NCI-H524 treated with DMSO at 0.1 percent for 48 hours (cell line): ENCODE measurements at regions not wholly inside any gene's neighbourhood (a gene's known extent, or its start where the extent isn't known, plus 50 kb on each side); places are given as distances from the start of the nearest gene placed in this dataset.
"Not testable (repeated sequence)": the region's sequence is repeated elsewhere in the genome, so short reads cannot be mapped to it uniquely, and the experiment has no call there.

Source experiments
- DNase-seq: peaks from one replicate; lab custom pipeline; 2025; lab: John Stamatoyannopoulos, UW

GRCh38 chr14:55807053-55807880, 227.3 kb downstream of the KTN1 start:
- no peak for DNase-seq

- no peak for DNase-seq
These were observed 227.9 kb downstream of the KTN1 start for GRCh38 chr14:55807881-55808379.

GRCh38 chr14:55813630-55814029, 233.6 kb downstream of the KTN1 start:
- DNase-seq, result no peak

- DNase-seq, result no peak
These were observed 234.1 kb downstream of the KTN1 start for GRCh38 chr14:55814064-55814463.

DNA sequence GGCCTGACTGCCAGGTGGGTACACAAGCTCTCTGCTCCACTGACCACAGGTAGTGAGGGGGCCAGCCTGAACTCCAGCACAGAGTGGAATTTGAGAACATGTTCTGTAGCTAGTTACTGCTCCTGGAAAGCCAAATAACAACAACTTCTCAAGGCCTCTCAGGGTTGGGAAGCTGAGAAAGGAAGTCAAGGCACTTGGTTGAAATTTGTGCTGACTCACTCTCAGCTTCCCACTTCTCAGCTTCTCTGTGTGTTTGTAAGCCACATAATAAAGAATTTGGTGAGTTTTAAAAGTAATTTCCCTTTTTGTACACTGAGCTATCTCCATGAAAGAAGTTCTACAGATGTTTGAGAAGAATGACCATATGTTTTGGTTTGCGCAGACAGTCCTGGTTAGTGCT, 234.9 kb downstream of the KTN1 start:
- no peak for DNase-seq

DNA sequence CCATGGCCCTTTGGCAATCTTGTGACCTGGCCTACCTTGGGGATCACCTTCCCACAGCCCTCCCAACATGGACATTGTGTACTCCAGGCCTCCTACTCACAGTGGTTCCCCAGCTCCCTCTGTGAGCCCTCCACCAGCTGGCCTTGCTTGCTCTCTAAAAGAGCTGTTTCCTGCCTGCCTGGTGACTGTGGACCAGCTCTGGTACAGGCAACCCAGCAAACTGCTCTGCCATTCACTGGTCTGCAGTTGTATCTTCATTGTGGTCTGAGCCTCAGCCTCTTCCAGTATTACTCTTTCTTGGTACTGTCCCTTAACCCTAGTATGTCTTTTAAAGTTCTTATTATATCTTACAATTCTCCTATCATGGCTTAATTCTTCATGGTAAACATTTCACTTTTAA, 236.2 kb downstream of the KTN1 start:
- no peak for DNase-seq

GRCh38 chr14:55819610-55820304, 239.8 kb downstream of the KTN1 start:
- no peak for DNase-seq

- DNase-seq, result no peak
These were observed 242.9 kb downstream of the KTN1 start for GRCh38 chr14:55822906-55823305.

GRCh38 chr14:55832122-55832911, 252.3 kb downstream of the KTN1 start:
- DNase-seq, result no peak

DNA sequence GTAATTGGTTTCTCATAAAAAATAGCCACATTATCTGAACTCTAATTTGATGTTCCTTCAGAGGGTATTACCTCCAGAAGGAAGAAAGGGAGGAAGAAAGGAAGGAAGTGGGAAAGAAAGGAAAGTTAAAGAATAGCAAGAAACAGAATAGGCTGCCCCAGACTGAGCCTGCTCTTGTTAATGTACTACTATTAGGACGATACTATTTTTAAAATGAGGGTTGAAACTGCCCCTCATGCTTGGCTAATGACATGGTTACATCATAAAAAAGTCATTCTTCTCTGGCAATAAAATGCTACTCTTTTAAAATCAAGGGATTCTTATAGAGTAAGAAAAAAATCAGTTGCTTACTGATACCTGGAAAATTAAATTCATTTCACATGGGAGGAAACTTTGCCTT, 253.0 kb downstream of the KTN1 start:
- no peak for DNase-seq

GRCh38 chr14:55834390-55834789, 254.4 kb downstream of the KTN1 start:
- no peak for DNase-seq

- no peak for DNase-seq
These were observed 256.0 kb downstream of the KTN1 start for GRCh38 chr14:55835985-55836384.

DNA sequence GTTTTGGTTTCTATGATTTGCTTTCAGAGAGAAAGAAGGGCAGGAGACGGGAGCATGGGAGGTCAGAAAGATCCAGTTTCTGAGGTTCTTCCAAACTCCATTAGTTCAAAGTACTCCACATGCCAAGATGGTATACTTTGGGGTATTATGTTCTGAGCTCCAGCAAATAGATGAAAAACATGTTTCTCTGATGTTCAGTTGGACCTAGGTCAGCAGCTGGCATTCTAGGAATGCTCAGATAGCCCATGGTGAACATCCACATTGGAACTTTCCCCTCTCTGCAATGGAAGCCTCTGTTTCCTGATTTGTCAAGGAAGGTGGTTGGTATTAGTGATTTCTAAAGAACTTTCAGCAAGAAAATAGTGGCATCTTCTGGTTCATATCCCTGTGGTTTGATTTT, 257.5 kb downstream of the KTN1 start:
- no peak for DNase-seq

- no peak for DNase-seq
These were observed 258.6 kb downstream of the KTN1 start for GRCh38 chr14:55838529-55839052.

- not testable (repeated sequence) for DNase-seq
These were observed 259.4 kb downstream of the KTN1 start for GRCh38 chr14:55839301-55839947.

DNA sequence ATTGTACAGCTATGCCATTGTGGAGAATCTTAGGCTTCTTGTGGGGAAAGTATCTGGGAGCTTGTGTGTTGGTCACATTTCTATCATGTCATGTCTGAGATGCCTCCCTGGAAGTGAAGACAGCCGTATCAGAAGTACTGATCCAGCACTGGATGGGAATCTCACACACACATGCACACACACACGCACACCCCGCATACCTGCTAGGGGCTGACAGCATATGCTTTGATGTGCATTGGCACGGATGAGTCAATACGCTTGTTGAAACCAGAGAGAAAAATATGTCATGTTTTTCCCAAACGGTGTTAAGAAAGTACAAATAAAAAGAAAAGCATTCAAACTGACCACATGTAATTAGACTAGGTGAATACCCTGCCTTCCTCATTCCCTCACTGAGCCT, 260.8 kb downstream of the KTN1 start:
- no peak for DNase-seq

DNA sequence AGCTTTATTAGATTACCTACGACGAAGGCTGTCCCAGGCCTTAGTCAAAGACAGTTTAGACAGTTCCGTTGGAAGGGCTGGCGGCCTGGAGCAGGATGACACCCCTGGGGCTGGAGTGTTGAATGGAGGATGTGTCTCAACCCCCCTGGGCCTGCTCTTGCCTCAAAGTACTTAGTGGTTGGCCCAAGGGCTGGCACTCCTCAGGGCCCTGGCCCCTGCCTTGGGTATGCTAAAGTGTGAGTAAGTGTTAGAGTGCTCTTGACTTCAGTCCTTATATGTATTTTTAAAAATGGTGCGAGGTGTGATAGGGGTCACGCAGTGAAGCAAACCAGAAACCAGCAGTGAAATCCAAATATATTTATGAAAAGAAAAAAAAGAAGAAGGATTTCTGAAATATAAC, 261.6 kb downstream of the KTN1 start:
- no peak for DNase-seq

- DNase-seq, result no peak
These were observed 263.9 kb downstream of the KTN1 start for GRCh38 chr14:55843718-55844403.

- DNase-seq, result no peak
These were observed 266.2 kb downstream of the KTN1 start for GRCh38 chr14:55845963-55846825.

DNA sequence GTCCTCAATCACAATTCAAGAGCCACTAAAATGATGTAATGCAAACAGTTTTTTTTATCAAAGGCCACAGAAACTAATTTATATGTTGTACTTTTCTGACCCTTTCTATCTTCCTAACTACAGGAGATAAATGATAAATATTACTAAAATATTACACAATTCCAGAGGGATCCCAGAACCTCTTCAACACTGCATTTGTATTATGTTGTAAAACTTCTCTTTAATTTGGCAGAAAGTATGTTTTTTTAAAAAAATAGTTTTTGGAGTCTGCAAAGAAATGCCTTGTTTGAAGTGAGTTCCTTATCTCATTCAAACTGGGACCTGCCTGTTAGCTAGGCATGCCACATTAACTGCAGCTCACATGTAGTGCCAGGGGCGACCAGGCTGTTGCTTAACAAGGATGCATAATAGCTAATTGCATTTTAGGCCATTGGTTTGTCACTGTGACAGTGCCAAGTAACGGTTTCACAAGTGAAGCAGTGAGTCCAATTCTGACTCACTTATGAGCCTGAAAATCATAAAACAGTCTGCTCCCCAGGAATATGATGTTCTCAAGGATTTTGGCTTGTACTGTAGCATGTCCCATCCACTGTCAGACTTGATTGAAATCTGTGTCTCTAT, 266.9 kb downstream of the KTN1 start:
- no peak for DNase-seq
